HG03103 (cell line): ENCODE measurements at regions not wholly inside any gene's neighbourhood (a gene's known extent, or its start where the extent isn't known, plus 50 kb on each side); places are given as distances from the start of the nearest gene placed in this dataset.
"Not testable (repeated sequence)": the region's sequence is repeated elsewhere in the genome, so short reads cannot be mapped to it uniquely, and the experiment has no call there.

Experiments used
- ATAC-seq: cut with Tn5 transposase; IDR thresholded peaks from one replicate; pipeline ENCODE4 v1.9.1; 2021; ENCODE audit warnings: low read depth; ENCODE audit not compliant: unreplicated experiment

DNA sequence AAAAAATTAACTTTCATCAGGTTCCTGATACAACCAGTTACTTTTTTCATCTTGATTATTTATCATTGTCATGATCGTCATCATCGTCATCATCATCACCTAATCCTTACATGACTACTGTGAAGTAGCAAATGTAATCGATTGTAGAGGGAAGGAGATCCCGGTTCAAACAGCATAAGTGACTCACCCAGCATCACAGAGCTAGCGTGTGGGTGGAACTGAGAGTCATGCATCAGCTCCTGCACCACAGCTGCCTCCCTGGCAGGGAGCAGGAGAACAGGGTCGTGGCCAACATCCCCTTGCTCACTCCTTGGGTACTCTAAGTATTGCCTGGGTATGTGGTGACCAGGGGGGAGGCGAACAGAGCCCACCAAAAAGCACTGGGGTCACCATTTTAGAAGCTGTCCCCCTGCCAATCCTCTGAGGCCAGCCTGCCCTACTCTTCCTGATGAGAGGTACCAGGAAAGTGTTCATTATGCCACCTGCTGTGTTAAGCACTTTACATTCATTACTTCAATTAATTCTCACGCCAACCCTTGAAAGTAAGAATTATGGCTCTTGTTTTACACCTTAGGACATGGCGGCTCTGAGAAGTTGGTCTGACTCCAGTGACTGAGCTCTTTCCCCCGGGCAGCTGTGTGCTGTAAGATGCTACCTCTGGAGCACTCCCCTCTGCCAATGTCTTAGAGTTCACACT is 425.2 kb downstream of the CD83 start:
- no peak for ATAC-seq

- ATAC-seq: no peak
Observed at GRCh38 chr6:14543971-14544585, 426.5 kb downstream of the CD83 start.

DNA sequence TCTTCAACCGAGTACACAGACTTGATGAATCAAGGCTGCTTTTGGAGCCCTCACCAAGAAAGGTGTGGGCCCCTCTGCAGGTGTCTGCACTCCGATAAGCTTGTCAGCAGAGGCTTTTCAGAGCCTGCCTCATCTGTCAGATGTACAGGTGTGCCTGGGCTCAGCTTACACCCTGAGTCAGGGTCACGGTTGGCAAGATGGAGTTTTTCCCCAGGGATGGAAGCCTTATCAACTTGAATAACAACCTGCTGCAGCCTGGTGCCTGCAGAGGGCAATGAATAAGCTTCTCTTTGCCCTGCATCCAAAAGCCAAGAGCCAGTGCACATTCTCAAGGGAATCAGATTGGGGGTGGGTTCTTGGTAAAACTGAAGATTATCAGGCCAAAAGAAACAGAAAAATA is 427.1 kb downstream of the CD83 start:
- ATAC-seq: no peak

DNA sequence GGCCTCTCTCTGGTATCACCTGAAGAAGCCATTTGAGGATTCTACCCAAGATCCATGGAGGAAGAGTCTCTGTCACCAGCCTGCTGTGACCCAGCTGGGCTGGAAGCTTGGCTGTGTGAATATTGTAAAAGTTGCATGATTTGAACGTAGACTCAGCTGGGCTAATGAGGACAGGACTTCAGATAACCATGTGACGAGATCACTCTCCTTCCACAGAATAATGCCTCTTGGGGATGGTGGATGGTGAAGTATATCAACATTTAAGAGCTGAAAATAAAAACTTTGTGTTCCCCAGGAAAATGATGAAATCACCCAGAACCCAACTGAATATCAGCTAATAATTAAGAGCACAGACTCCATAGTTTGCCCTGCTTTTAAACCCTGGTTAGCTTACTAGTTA is 427.9 kb downstream of the CD83 start:
- no peak for ATAC-seq

GRCh38 chr6:14546036-14546435 is 428.5 kb downstream of the CD83 start:
- no peak for ATAC-seq

DNA sequence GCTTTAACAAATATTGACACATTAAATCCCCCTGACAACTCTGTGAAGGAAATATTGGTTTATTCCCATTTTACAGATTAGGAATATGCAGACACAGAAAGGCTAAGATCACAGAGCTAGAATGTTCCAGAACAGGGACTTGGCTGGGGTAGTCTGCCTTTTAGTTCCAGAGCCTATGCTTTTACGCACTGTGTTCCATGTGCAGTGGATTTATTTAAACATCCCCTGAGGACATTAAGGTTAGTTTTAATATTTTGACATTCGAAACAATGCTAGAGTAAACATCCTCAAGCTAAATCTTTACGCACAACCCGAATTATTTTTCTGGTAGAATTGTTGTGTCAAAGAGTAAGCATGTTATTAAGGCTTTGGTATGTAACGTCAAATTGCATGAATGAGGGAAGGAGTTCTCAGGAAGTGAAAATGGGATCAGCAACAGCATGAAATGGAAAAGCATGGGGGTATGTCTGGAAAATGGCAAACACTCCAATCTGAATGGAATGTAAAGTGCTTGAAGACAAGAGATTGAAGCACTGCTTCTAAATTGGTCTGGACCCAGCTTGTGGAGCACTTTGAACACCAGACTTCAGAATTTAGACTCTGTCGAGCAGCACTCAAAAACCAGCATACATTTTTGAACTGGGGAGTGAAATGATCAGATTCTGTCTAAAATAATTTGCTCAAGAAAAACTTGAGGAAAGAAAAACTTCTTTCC is 429.9 kb downstream of the CD83 start:
- no peak for ATAC-seq

- no peak for ATAC-seq
Observed at GRCh38 chr6:14549304-14549770, 431.8 kb downstream of the CD83 start.

- no peak for ATAC-seq
Observed at GRCh38 chr6:14549871-14550270, 432.3 kb downstream of the CD83 start.

- ATAC-seq: no peak
Observed at GRCh38 chr6:14550410-14550809, 432.8 kb downstream of the CD83 start.

GRCh38 chr6:14550822-14551221 is 433.2 kb downstream of the CD83 start:
- no peak for ATAC-seq

DNA sequence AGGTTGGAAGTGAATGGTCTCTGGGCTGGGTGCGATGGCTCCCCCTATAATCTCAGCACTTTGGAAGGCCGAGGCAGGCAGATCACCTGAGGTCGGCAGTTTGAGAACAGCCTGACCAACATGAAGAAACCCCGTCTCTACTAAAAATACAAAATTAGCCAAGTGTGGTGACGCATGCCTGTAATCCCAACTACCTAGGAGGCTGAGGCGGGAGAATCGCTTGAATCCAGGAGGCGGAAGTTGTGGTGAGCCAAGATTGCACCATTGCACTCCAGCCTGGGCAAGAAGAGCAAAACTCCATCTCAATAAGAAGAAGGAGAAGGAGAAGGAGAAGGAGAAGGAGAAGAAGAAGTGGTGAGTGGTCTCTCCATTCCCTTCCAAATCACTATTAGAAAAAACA is 434.0 kb downstream of the CD83 start:
- ATAC-seq: not testable (repeated sequence)

- ATAC-seq: no peak
Observed at GRCh38 chr6:14552891-14553290, 435.3 kb downstream of the CD83 start.

GRCh38 chr6:14553515-14553914 is 435.9 kb downstream of the CD83 start:
- no peak for ATAC-seq

GRCh38 chr6:14555804-14556203 is 438.2 kb downstream of the CD83 start:
- no peak for ATAC-seq

DNA sequence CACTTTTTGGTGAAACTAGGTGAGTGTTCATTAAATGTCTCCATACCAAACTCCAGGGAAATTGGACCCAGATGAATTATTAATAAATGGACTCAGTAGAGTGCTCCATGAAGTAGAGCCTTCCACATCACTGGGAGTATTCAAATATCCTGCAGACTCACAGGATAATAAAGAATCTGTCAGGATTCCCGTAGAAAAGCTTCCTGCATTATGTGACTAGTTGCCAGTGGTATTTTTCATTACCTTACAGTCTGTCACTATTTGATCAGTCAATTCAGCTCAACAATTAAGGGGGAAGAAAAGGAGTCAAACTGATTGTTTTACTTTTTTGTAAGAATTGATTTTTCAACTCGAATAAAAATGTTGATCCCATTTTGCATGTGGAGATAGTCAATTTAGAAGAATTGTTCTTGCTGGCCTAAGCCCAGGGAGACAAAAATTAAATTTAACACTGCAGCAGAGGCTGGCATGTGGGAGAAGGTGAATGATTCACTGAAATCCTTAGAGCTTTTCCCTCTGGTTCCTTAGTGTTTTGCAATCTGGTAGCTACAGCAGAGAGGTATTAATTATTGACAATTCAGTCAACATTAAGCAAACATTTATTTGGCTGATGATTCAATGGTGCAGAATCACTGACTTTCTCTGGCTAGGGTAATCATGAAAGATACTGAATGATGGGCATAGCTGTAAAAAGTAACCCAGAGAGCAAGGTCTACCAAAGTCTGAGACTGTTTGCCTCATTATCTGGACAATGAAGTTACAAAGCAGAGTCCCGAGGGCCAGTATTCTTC is 442.4 kb downstream of the CD83 start:
- no peak for ATAC-seq

DNA sequence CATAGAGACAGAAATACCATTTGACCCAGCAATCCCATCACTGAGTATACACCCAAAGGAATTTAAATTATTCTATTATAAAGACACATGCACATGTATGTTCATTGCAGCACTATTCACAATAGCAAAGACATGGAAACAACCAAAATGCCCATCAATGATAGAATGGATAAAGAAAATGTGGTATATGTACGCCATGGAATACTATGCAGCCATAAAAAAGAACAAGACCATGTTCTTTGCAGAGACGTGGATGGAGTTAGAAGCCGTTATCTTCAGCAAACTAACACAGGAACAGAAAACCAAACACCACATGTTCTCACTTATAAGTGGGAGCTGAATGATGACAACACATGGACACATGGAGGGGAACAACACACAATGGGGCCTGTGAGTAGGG is 444.0 kb downstream of the CD83 start:
- not testable (repeated sequence) for ATAC-seq

- ATAC-seq: no peak
Observed at GRCh38 chr6:14567842-14568241, 450.3 kb downstream of the CD83 start.

DNA sequence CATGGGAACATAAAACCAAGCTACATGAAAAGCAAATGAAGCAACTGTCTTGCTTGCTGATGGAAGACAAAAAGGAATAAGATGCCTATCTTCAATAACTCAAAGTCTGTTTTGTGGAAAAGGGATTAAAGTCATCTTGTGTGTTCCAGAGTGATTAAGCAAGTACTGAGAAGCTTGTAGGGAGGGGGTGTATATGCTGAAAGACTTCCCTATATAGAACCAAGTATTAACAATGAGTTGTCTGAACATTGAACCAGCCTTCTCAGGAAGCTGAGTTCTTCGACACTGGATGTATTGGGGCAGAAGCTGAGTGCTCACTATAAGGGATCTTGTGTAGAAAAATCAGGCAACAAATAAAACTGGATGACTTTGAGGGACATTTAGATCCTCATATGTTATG is 451.8 kb downstream of the CD83 start:
- no peak for ATAC-seq

DNA sequence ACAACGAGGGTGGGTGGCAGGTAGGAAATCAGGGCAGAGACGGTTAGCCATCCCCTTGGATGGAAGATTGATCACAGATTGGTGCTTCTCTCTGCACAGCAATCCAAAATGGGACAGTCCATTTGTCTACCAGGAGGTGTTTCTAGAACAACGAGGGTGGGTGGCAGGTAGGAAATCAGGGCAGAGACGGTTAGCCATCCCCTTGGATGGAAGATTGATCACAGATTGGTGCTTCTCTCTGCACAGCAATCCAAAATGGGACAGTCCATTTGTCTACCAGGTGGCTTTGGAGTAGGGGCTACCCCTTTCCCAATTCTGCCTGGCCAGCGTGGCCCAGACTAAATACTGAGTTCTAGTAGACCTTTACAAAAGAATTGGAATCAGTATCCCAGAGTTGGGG is 452.3 kb downstream of the CD83 start:
- ATAC-seq: not testable (repeated sequence)

- no peak for ATAC-seq
Observed at GRCh38 chr6:14571001-14571400, 453.4 kb downstream of the CD83 start.

DNA sequence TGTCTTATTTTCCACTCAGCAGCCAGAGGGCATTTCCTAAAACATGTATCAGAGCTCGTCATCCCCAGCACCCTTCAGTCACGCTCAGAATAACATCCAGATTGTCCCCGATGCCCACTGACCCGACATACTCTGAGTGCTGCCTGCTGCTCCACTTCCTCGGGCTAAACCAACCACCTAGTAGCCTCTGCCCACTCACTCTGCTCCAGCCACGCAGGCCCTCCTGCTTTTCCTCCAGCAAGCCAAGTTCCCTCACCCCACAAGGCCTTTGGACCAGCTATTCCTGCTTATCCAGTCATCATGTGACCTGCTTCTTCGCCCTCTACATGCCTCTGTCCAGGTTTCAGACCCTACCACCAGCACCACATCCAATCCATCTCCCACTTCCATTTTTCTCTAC is 454.2 kb downstream of the CD83 start:
- no peak for ATAC-seq
